T-helper 1 cell treated with Interleukin-12 subunit alpha and Interleukin-12 subunit beta and Interleukin-4 antibody, amounts not matched to agents 30 ng/mL and 1 ng/mL, for 36 hours (primary cell): ENCODE measurements at regions not wholly inside any gene's neighbourhood (a gene's known extent, or its start where the extent isn't known, plus 50 kb on each side); places are given as distances from the start of the nearest gene placed in this dataset.

Source experiments
- intact Hi-C: fragments of 100-400 bp; cut with micrococcal nuclease; formaldehyde crosslinking; loops from one replicate; pipeline ENCODE4 v1.15.1; 2024

GRCh38 chr5:173529861-173530260 lies 86.6 kb downstream of the BOD1 start:
- intact Hi-C loops: no loop called here

GRCh38 chr5:173527671-173528070 lies 88.8 kb downstream of the BOD1 start:
- intact Hi-C loops: no loop called here

GRCh38 chr5:173524136-173524535 lies 92.3 kb downstream of the BOD1 start:
- intact Hi-C loops: no loop called here

GRCh38 chr5:173523388-173523787 lies 93.1 kb downstream of the BOD1 start:
- intact Hi-C loops: no loop called here

- intact Hi-C loops: no loop called here
Measured at GRCh38 chr5:173522518-173522917, 93.9 kb downstream of the BOD1 start.

- intact Hi-C loops: no loop called here
Measured at GRCh38 chr5:173518856-173519255, 97.6 kb downstream of the BOD1 start.

GRCh38 chr5:173517648-173518047 lies 98.8 kb downstream of the BOD1 start:
- intact Hi-C loops: no loop called here

- intact Hi-C loops: no loop called here
Measured at GRCh38 chr5:173515526-173515925, 100.9 kb downstream of the BOD1 start.

GRCh38 chr5:173514661-173515060 lies 101.8 kb downstream of the BOD1 start:
- intact Hi-C loops: no loop called here

- intact Hi-C loops: no loop called here
Measured at GRCh38 chr5:173513521-173513991, 102.9 kb downstream of the BOD1 start.

- intact Hi-C loops: no loop called here
Measured at GRCh38 chr5:173512637-173513435, 103.6 kb downstream of the BOD1 start.

- intact Hi-C loops: no loop called here
Measured at GRCh38 chr5:173509060-173509459, 107.4 kb downstream of the BOD1 start.

GRCh38 chr5:173507171-173507570 lies 109.3 kb downstream of the BOD1 start:
- intact Hi-C loops: no loop called here

- intact Hi-C loops: no loop called here
Measured at GRCh38 chr5:173505634-173506033, 110.8 kb downstream of the BOD1 start.

GRCh38 chr5:173501922-173502321 lies 114.5 kb downstream of the BOD1 start:
- intact Hi-C loops: no loop called here

- intact Hi-C loops: no loop called here
Measured at GRCh38 chr5:173501271-173501670, 115.2 kb downstream of the BOD1 start.

GRCh38 chr5:173500213-173500560 lies 116.3 kb downstream of the BOD1 start:
- intact Hi-C loops: no loop called here

- intact Hi-C loops: no loop called here
Measured at GRCh38 chr5:173499471-173500212, 116.8 kb downstream of the BOD1 start.

GRCh38 chr5:173498739-173499470 lies 117.5 kb downstream of the BOD1 start:
- intact Hi-C loops: no loop called here

- intact Hi-C loops: no loop called here
Measured at GRCh38 chr5:173498286-173498685, 118.2 kb downstream of the BOD1 start.

- intact Hi-C loops: no loop called here
Measured at GRCh38 chr5:173497685-173498084, 118.8 kb downstream of the BOD1 start.

- intact Hi-C loops: no loop called here
Measured at GRCh38 chr5:173496883-173497255, 119.6 kb downstream of the BOD1 start.
